Middle frontal gyrus (tissue), 1 donor: ENCODE measurements at regions not wholly inside any gene's neighbourhood (a gene's known extent, or its start where the extent isn't known, plus 50 kb on each side); places are given as distances from the start of the nearest gene placed in this dataset.

Experiments
- DNase-seq: peaks from one replicate; pipeline ENCODE4 v3.0.0-alpha.2; 2015; ENCODE audit warnings: low spot score; ENCODE audit errors: extremely low spot score

DNA sequence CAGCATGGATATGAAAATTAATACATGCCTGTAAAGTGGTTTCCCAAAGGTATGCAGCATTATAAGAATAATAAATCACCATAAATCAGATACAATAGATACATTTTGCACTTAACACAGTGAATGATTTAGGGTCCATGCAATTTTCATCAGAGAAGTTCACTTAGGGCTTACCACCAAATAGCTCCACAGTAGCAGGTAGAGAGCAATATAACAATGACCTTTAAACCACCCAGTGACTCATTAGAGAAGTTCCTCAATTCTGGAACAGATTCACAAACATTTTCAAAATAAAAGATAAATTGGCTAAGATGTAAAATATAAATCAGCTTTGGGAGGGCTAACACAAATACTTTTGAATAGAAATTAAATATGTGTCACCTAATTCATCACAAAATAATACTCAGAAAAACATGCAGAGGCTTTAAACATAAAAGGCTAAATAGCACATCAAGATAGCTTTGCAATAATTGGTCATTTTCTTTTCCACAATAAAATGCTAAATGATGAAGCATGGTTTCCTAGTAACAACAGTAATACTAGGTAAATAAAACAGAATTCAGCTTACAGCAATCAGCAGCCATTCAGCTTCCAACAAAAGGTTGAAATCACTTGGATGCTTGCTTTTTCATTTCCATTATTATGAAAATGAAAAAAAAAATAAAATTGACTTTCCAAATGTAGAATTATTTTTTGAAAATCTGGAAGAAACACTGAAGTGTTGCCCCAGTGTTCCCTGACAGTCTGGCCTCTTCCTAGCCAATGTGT, 84.3 kb upstream of the NBEA start:
- no peak for DNase-seq

DNA sequence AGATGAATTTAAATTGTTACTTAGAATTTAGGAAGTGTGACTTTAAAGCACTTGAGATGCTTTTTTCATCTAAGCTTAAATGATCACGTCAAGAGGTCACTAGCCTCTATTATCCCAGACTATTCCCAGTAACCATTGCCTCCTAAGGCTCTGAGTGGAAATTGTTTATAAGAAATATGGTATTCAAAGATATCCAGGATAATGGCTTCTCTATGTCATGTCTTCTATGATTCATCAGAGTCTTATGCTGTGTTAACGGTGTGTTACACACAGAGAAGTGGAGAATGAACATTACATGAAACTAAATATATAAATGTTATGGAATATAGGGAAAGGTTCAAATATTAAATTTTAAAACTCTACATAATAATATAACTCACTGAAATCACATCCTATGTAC, 79.8 kb upstream of the NBEA start:
- DNase-seq: no peak

GRCh38 chr13:34862716-34863115, 79.4 kb upstream of the NBEA start:
- no peak for DNase-seq

DNA sequence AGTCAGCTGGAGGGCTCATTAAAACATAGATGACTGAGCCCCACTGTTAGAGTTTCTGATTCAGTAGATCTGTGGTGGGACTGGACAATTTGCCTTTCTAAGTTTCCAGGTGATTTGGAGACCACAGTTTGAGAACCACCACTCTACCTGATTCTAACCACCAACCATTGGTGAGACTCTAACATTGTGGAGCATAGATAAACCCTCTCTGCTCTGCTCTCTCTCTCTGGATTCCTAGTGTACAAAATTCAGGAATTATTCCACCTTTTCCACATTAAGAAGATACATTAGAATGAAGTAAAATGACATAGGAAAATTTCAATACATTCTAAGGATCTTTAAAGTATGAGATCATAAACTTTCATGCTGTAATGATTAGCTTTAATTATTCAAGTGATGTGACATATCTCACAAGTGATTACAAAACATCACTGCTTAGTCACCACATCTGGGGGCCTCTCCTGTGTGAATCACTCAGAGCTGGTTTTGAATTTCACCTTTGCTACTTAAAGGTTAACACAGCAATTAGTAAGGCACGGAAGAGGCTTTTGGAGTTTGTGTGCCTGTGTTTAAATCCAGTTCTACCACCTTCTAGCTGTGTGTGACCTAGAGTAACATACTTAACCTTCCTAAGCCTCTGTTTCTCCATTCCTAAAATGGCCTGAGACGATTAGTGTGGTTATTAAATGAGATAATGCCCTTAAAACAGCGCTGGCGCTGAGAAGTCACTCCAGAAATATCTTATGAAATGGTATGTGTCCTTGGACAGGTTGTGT, 78.5 kb upstream of the NBEA start:
- DNase-seq: no peak

DNA sequence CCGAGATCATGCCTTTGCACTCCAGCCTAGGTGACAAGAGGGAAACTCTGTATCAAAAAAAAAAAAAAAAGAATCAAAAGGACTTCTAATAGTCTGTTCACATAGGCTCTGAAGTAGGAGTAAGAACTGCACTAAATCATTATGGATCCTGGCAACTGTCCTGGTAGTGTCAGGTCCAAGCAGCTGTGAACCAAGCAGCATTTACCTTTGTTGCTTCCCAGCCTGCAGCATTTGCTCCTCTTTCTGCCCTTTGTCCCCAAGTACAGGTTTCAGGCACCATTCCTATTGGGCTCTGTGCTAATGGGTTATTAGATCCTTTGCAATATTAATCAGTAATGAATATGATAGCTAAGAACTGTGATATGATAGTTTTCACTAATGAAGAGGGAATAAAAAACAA, 77.4 kb upstream of the NBEA start:
- DNase-seq: no peak

GRCh38 chr13:34867590-34867989, 74.5 kb upstream of the NBEA start:
- DNase-seq: no peak

- no peak for DNase-seq
Measured at GRCh38 chr13:34868733-34869132, 73.3 kb upstream of the NBEA start.

- DNase-seq: no peak
Measured at GRCh38 chr13:34869696-34870095, 72.4 kb upstream of the NBEA start.

DNA sequence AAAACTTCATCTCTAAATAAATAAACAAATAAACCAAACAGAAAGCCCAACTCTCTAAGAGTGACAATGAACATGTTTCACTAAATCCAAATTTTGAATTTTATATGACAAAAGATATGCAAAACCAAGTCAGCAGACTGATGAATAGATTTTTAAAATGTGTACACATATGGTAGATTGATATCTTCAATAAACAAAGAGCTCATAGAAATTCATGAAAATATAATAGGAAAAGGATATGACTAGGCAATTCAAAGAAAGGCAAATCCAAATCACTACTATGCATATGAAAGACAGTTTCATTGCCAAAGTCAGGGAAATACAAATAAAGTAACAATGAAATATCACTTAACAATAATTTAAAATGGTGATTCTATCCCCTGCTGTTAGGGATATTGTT, 63.7 kb upstream of the NBEA start:
- DNase-seq: no peak

DNA sequence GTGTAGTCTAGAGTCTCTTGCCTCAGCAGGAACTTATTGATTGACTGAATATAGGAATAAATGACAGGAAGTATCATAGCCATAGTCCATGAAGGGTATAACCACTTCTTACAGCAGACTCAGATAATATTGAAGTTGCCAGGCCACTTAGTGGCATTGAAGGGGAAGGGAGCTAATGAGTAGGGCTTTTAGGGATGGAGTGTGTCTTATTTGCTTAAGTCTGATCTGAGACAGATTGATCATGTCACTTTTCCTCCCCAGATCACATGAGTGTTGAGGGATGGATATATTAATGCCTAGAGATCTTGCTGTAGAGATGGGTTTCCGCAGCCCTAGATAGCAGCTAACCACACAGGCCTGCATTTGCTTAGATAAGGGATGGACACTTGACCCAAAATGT, 62.2 kb upstream of the NBEA start:
- DNase-seq: no peak

DNA sequence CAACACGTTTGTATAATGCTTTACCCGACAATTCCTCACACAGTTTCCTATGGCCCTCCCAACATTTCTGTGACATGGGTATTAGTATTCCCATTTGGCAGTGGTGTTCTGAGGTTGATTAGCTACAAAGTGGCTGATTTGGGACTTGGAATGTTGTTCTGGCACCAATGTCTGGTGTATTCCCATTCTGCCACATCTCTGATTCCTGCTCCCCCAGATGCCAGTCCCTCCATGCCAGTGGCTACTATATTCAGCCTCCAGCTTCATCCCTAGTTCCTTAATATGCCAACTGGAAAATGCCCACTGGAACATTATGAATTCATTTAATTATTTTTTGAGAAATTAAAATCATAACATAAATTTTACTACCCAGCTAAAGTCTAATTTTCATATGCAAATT, 60.6 kb upstream of the NBEA start:
- DNase-seq: no peak

DNA sequence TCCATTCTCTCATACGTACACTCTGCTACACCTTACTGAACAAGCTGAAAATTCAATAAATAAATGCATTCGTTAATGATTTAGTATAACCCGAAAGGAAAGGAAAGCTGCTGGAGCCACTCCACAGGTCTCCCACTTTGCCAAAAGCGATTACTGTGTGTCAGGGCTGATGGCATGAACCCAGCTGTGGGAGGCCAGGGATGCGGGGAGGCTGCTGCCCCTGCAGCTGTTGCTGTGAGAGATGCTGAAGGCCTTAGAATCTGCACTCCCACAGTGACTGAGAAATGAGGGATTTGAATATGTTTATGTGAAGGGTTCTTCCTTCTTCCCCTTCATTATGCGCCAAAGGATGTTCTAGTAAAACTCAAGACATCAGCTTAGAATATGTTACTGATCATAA, 58.7 kb upstream of the NBEA start:
- no peak for DNase-seq

- DNase-seq: no peak
Measured at GRCh38 chr13:34884366-34884765, 57.7 kb upstream of the NBEA start.

DNA sequence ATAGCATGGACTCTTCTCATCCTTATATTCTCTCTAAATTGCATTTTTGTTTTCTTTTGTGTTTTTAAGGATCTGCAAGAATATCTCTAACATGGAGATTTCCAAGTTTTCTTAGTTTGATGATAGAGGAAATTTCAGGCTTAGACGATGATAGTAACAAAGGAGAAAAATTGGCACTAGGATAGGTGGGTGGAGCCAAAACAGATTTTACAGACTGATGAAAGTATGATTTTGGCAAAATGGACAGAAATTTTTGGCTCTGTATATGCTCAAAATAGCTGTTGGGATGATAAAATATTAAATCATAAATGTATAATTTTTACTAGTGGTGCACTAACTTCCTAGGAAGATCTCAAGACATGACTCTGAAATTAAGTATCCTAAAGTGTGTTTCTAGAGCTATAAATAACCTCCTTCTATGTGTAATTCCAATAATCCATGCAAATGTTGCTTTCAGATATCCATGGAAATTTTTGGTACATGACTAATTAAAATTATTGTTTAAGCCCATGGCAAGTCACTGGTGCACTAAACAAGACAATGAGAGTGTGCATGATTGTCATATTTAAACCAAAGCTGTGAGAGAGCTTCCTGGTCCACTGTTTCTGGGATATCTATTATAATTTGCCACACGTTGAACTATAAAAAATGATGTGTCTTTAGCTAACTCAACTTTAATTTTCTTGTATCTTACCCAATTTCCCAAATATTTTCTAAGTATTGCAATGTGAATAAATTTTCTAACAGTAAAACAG, 55.8 kb upstream of the NBEA start:
- no peak for DNase-seq

DNA sequence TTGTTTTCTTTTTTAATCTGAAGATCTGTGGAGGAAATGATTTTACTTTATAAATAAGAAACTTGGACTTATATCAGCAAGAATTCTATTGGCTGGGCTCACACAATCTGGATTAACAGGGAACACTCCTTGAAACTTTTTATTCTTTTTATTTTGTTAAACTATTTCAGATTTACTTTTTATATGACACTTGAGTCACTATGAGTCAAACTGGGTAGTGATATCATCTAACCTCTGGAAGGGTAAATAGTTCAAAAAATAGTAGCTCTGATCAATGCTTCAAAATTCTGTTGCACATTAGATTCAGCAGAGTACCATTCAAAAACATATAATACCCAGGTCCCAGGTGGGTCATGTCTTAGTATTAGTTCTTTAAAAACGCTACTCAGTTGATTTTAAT, 55.1 kb upstream of the NBEA start:
- no peak for DNase-seq
